WERI-Rb-1 (cell line): ENCODE measurements at regions not wholly inside any gene's neighbourhood (a gene's known extent, or its start where the extent isn't known, plus 50 kb on each side); places are given as distances from the start of the nearest gene placed in this dataset.
"Not testable (repeated sequence)": the region's sequence is repeated elsewhere in the genome, so short reads cannot be mapped to it uniquely, and the experiment has no call there.

Experiments
- DNase-seq: peaks from one replicate; pipeline ENCODE4 v3.0.0-alpha.2; 2020
- H3K27ac ChIP-seq: fragments of 250-450 bp; sonication (Bioruptor Pico); 2 replicates; pipeline ENCODE4 v1.5.1; 2020; ENCODE audit warnings: mild to moderate bottlenecking, moderate library complexity
- H3K27me3 ChIP-seq: fragments of 250-450 bp; sonication (Bioruptor Pico); 2 replicates; pipeline ENCODE4 v1.5.1; 2021; ENCODE audit warnings: mild to moderate bottlenecking, low read depth, moderate library complexity; ENCODE audit not compliant: insufficient read depth, severe bottlenecking
- H3K36me3 ChIP-seq: fragments of 250-450 bp; sonication (Bioruptor Pico); 2 replicates; pipeline ENCODE4 v1.5.1; 2020; ENCODE audit warnings: mild to moderate bottlenecking, moderate library complexity
- H3K4me3 ChIP-seq: 2 replicates; pipeline ENCODE4 v1.5.1; 2011; ENCODE audit warnings: low read depth, mild to moderate bottlenecking, control low read depth, low read length
- H3K9me3 ChIP-seq: fragments of 250-450 bp; sonication (Bioruptor Pico); 2 replicates; pipeline ENCODE4 v1.5.1; 2021; ENCODE audit warnings: mild to moderate bottlenecking, moderate library complexity; ENCODE audit not compliant: severe bottlenecking
- TF ChIP-seq, protein P1 (sequence below): IDR thresholded peaks from 2 replicates; pipeline ENCODE4 v1.5.1; 2011; ENCODE audit warnings: low read depth, mild to moderate bottlenecking, control low read depth, inconsistent platforms, low read length

DNA sequence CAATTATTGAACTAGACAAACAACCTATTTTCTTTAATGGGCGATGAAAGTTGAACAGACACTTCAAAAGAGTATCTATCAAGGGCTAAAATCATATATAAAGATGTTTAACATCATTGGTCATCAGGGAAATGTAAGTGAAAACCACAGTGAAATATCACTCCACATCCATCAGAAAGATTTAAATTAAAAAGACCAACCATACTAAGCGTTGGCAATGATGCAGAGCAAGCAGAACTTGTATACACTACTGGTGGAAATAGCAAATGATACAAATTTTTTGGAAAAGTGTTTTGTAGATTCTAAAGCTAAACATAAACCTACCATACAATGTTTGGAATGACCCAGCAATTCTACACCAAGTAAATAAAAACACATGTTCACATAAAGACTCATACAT, 65.9 kb upstream of the THBS1 start:
- no peak overlapping the region for H3K4me3 ChIP-seq
- no peak for DNase-seq
- peaks cover 65% of the 10 kb centered on the region for H3K27me3 ChIP-seq
- TF ChIP-seq, protein P1, sequence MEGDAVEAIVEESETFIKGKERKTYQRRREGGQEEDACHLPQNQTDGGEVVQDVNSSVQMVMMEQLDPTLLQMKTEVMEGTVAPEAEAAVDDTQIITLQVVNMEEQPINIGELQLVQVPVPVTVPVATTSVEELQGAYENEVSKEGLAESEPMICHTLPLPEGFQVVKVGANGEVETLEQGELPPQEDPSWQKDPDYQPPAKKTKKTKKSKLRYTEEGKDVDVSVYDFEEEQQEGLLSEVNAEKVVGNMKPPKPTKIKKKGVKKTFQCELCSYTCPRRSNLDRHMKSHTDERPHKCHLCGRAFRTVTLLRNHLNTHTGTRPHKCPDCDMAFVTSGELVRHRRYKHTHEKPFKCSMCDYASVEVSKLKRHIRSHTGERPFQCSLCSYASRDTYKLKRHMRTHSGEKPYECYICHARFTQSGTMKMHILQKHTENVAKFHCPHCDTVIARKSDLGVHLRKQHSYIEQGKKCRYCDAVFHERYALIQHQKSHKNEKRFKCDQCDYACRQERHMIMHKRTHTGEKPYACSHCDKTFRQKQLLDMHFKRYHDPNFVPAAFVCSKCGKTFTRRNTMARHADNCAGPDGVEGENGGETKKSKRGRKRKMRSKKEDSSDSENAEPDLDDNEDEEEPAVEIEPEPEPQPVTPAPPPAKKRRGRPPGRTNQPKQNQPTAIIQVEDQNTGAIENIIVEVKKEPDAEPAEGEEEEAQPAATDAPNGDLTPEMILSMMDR = no peak
- H3K36me3 ChIP-seq = no peaks in the 10 kb centered on the region
- peaks cover 6% of the 10 kb centered on the region for H3K9me3 ChIP-seq
- H3K27ac ChIP-seq = no peak overlapping the region

DNA sequence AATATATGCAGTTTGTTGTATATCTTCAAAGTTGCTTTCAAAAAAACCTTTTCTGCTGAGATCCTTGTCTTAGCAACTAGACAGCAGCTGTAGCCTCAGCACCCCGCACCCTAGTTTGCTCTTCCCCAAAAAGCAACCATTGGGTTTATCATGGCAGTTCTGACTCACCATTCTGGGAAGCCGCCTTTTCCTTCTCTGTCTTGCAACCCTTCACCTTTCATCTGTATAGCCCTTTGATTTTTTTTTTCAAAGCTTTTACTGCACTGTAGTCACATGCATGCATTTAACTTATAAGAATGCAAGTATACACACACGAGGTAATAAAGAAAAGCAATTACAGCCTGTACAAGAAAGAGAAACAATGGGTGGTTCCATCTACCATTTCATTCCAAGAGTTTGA, 65.1 kb upstream of the THBS1 start:
- Histone ChIP-seq H3K27me3 (peaks cover 64% of the 10 kb centered on the region), H3K9me3 (peaks cover 6% of the 10 kb centered on the region), H3K4me3 (no peak overlapping the region), H3K27ac (no peak overlapping the region), H3K36me3 (no peaks in the 10 kb centered on the region)
- no peak for DNase-seq
- TF ChIP-seq, protein P1 = no peak

DNA sequence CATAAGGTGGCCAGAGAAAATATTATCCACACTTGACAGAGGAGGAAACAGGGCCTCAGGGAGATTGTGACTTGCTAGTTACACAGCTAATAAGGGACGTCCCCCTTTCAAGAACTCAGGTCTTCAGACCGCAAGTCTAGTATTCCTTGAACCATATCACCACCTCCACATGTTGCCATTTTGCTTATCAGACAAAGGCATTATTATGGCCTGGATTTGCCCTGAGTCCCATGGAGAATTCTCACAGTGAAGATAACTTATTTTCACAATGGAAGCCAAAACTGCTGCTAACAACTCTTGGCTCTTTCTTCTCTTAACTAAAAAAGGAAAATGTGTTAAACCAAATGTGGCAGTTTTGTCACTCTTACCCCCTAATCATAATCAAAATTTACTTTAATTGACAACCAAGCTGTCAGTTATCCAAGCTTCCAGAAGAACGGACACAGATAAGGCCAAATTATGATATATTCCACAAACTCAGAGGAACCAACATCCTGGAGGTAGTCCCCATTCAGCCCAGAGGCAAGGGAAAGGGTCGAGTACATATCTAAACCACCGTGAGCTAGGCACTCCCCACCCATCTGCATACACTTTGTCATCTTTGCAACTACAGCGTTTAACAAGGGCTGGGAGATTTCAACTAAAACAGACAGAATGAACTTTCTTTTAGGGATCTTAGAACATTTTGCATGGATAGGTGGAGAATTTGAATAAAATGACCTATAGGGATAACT, 63.6 kb upstream of the THBS1 start:
- TF ChIP-seq, protein P1 = no peak
- no peak for DNase-seq
- peaks cover 6% of the 10 kb centered on the region for H3K9me3 ChIP-seq
- H3K4me3 ChIP-seq = no peak overlapping the region
- H3K36me3 ChIP-seq = no peaks in the 10 kb centered on the region
- peaks cover 56% of the 10 kb centered on the region for H3K27me3 ChIP-seq
- no peak overlapping the region for H3K27ac ChIP-seq

DNA sequence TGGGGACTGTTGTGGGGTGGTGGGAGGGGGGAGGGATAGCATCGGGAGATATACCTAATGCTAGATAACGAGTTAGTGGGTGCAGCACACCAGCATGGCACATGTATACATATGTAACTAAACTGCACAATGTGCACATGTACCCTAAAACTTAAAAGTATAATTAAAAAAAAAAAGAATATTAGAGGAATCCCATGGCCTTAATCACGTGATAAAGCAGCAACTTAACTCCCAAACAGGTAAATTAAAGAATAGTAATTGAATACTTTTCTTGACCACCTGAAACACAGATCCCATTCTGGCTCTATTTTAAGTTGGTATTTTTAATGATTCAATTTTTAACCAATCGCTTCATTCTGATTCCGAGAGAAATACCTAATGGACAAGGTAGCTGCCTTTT, 56.9 kb upstream of the THBS1 start:
- H3K36me3 ChIP-seq, H3K4me3 ChIP-seq, H3K27ac ChIP-seq, H3K9me3 ChIP-seq, DNase-seq: not testable (repeated sequence)
- peaks cover 24% of the 10 kb centered on the region for H3K27me3 ChIP-seq

DNA sequence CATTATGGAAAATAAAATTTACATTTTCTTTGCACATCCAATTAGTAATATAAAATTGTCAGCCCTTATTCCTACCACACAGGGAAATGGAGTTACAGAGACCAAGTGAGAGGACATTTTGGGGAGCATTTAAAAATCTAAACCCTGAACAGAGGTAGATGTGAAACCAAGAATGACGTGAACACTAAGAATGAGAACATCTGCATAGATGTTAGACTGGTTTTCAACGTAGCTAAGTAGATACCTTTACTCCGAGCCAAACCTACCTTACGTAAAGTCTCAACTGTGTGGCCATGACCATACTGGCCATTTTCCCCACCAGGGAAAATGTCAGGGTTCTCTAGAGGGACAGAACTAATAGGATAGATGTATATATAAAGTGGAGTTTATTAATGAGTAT, 51.4 kb upstream of the THBS1 start:
- H3K27me3 ChIP-seq = peaks cover 35% of the 10 kb centered on the region
- no peak overlapping the region for H3K27ac ChIP-seq
- no peak for DNase-seq
- no peaks in the 10 kb centered on the region for H3K9me3 ChIP-seq
- TF ChIP-seq, protein P1 = no peak
- H3K4me3 ChIP-seq = no peak overlapping the region
- no peaks in the 10 kb centered on the region for H3K36me3 ChIP-seq

DNA sequence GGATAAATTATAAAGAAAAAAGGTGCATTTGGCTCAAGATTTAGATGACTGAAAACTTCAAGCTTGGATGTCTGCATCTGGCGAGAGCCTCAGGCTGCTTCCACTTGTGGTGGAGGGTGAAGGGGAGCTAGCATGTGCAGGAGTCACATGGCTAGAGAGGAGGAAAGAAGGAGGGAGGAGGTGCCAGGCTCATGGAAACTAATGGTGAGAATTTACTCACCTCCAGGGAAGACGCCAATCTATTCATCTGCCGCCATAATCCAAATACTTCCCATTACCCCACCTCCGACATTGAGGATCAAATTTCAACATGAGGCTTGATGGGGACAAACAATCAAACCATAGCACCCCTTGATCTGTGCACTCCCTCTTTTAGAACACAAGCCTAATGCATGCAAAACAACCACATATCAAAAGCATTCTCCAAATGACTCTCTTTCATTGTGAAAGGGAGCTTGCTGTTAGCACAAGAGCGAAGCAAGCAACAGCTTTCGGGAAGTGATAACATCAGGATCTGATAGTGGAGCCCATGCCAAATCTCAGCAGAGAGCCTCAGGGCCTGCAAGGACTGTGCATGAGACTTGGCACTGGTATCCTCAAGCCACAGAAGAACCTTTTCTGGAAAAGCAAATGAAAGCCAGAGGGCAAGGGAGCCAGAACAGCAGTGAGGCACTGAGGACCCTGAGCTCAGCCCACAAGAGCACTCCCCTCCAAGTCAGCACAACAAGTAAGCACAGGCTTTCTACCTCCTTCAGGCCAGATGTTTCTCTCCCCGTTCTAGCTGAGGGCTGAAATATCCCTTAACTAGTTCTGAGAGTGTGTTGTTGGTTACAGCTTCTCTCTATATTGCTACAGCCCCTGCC, 50.2 kb upstream of the THBS1 start:
- DNase-seq = no peak
- TF ChIP-seq, protein P1 = no peak

More for the DNA sequence above, 50.2 kb upstream of the THBS1 start:
- Histone ChIP-seq H3K27ac (no peak overlapping the region), H3K27me3 (peaks cover 31% of the 10 kb centered on the region), H3K36me3 (no peaks in the 10 kb centered on the region), H3K4me3 (no peak overlapping the region), H3K9me3 (no peaks in the 10 kb centered on the region)
